ENCODE measurements at regions not wholly inside any gene's neighbourhood (a gene's known extent, or its start where the extent isn't known, plus 50 kb on each side); places are given as distances from the start of the nearest gene placed in this dataset.

DNA sequence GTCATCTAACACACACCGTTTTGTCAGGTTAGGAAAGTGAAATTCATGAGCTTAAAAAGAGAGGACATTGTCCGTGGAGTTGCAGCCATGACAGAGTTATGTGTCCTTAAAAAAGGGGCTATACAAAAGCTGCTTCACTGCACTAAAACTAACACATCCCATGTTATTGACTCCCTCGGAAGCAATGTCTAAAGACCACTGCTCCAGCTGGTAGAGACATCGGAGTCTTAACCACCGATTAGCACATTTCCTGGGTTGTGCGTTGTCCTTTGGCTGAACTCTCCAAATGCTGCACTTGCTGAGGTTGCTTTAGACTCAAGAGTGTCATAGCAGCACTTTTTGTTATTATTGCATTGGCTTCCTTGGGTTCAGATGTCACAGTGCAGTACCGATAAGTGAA is 128.3 kb upstream of the C9orf72 start:
- no peak for ATAC-seq
- intact Hi-C loops (cut with micrococcal nuclease; ENCODE audit: unreplicated experiment) (no loop called here), in situ Hi-C loops (cut with HindIII; ENCODE audit: low pct_unique_long_range_greater_than_20kb, low sequenced_read_pairs) (no loop called here)
- Histone ChIP-seq H3K27me3 (ENCODE audit: control insufficient read depth, insufficient read depth, low read length) (no peaks in the 10 kb centered on the region), H3K36me3 (ENCODE audit: control insufficient read depth, insufficient read depth, low read length) (no peaks in the 10 kb centered on the region), H3K4me1 (ENCODE audit: control insufficient read depth, insufficient read depth, low read length) (no peaks in the 10 kb centered on the region), H3K4me3 (ENCODE audit: low read depth in 2 of 2, low read length in 2 of 2) (no peak overlapping the region), H3K27ac (ENCODE audit: low read length) (no peak overlapping the region), H3K9me3 (ENCODE audit: control insufficient read depth, insufficient read depth, low read depth, low read length) (no peaks in the 10 kb centered on the region)
- POLR2A ChIA-PET, result no interaction called here
- TF ChIP-seq, protein P1, sequence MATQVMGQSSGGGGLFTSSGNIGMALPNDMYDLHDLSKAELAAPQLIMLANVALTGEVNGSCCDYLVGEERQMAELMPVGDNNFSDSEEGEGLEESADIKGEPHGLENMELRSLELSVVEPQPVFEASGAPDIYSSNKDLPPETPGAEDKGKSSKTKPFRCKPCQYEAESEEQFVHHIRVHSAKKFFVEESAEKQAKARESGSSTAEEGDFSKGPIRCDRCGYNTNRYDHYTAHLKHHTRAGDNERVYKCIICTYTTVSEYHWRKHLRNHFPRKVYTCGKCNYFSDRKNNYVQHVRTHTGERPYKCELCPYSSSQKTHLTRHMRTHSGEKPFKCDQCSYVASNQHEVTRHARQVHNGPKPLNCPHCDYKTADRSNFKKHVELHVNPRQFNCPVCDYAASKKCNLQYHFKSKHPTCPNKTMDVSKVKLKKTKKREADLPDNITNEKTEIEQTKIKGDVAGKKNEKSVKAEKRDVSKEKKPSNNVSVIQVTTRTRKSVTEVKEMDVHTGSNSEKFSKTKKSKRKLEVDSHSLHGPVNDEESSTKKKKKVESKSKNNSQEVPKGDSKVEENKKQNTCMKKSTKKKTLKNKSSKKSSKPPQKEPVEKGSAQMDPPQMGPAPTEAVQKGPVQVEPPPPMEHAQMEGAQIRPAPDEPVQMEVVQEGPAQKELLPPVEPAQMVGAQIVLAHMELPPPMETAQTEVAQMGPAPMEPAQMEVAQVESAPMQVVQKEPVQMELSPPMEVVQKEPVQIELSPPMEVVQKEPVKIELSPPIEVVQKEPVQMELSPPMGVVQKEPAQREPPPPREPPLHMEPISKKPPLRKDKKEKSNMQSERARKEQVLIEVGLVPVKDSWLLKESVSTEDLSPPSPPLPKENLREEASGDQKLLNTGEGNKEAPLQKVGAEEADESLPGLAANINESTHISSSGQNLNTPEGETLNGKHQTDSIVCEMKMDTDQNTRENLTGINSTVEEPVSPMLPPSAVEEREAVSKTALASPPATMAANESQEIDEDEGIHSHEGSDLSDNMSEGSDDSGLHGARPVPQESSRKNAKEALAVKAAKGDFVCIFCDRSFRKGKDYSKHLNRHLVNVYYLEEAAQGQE (IDR thresholded peaks at IDR 0.05; ENCODE audit: insufficient read depth in 1 of 2, low read depth in 2 of 2, low read length in 1 of 2), result no peak
- no peak for TF ChIP-seq SIN3A (IDR thresholded peaks at IDR 0.05; ENCODE audit: borderline replicate concordance, insufficient read depth, low read depth, low read length)
- TF ChIP-seq TCF7L2 (IDR thresholded peaks at IDR 0.05; ENCODE audit: low read depth, low read length), result no peak
- no peak for TF ChIP-seq POLR2AphosphoS5 (IDR thresholded peaks at IDR 0.05; ENCODE audit: low read depth, low read length)
- TF ChIP-seq, protein P2, sequence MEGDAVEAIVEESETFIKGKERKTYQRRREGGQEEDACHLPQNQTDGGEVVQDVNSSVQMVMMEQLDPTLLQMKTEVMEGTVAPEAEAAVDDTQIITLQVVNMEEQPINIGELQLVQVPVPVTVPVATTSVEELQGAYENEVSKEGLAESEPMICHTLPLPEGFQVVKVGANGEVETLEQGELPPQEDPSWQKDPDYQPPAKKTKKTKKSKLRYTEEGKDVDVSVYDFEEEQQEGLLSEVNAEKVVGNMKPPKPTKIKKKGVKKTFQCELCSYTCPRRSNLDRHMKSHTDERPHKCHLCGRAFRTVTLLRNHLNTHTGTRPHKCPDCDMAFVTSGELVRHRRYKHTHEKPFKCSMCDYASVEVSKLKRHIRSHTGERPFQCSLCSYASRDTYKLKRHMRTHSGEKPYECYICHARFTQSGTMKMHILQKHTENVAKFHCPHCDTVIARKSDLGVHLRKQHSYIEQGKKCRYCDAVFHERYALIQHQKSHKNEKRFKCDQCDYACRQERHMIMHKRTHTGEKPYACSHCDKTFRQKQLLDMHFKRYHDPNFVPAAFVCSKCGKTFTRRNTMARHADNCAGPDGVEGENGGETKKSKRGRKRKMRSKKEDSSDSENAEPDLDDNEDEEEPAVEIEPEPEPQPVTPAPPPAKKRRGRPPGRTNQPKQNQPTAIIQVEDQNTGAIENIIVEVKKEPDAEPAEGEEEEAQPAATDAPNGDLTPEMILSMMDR (IDR thresholded peaks at IDR 0.05), result no peak
- DNase-seq (ENCODE audit: low read depth, low spot score), result no peak
- CTCF ChIA-PET, result no interaction called here
- no TSS peak for BruUV-seq (replicated peaks)

DNA sequence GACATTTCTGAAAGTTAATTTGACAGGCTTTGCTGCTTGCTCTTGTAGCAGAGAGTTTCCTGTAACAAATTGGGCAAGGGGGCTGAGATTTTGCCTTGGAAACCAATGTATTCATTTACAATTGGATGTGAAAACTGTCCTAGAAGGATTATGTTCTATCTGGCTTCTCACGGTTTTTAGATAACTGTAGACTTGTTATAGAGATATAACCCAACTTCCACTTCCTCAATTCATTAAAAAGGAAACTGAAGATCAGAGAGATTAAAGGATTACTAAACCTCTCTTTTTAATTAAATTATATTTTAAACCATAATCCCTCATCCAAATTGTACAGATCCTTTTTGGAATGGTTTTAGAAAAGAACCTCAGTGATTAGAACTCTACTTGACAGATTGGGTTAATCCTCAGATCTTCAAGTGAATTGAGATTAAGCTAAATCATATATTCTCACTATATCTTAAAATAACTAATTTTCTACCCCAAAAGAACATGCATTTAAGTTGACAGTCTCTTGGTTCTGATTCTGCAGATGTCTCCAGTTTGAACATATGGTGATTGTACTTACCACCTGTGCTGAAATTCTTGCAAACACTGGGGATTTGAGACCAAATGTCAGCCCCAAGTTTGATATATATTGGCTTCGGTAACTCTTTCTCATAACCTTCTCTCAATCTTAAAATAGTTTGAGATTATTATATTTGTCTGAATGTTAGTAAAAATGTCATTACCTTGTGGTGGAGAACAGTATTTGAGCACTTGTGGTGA is 130.1 kb upstream of the C9orf72 start:
- no peaks in the 10 kb centered on the region for H3K27me3 ChIP-seq (ENCODE audit: control insufficient read depth, insufficient read depth, low read length)
- H3K36me3 ChIP-seq (ENCODE audit: control insufficient read depth, insufficient read depth, low read length), result no peaks in the 10 kb centered on the region
- intact Hi-C loops (cut with micrococcal nuclease; ENCODE audit: unreplicated experiment), result no loop called here
- H3K27ac ChIP-seq (ENCODE audit: low read length), result no peak overlapping the region
- in situ Hi-C loops (cut with HindIII; ENCODE audit: low pct_unique_long_range_greater_than_20kb, low sequenced_read_pairs), result no loop called here
- no peaks in the 10 kb centered on the region for H3K9me3 ChIP-seq (ENCODE audit: control insufficient read depth, insufficient read depth, low read depth, low read length)
- DNase-seq (ENCODE audit: low read depth, low spot score) (no peak), ATAC-seq (no peak)
- no peak overlapping the region for H3K4me3 ChIP-seq (ENCODE audit: low read depth in 2 of 2, low read length in 2 of 2)
- no TSS peak for BruUV-seq (replicated peaks)
- POLR2A ChIA-PET, result no interaction called here
- CTCF ChIA-PET, result no interaction called here
- TF ChIP-seq POLR2AphosphoS5 (IDR thresholded peaks at IDR 0.05; ENCODE audit: low read depth, low read length), result no peak
- no peak for TF ChIP-seq TCF7L2 (IDR thresholded peaks at IDR 0.05; ENCODE audit: low read depth, low read length)
- TF ChIP-seq, protein P1 (IDR thresholded peaks at IDR 0.05; ENCODE audit: insufficient read depth in 1 of 2, low read depth in 2 of 2, low read length in 1 of 2), result no peak
- TF ChIP-seq SIN3A (IDR thresholded peaks at IDR 0.05; ENCODE audit: borderline replicate concordance, insufficient read depth, low read depth, low read length), result no peak
- TF ChIP-seq, protein P2 (IDR thresholded peaks at IDR 0.05), result no peak
- H3K4me1 ChIP-seq (ENCODE audit: control insufficient read depth, insufficient read depth, low read length), result no peaks in the 10 kb centered on the region
